Pancreas (tissue), 10 donors: ENCODE measurements at regions not wholly inside any gene's neighbourhood (a gene's known extent, or its start where the extent isn't known, plus 50 kb on each side); places are given as distances from the start of the nearest gene placed in this dataset.

Source experiments
- ATAC-seq, 4 donors: fragments of 200-7000 bp; cut with Tn5 transposase; one replicate each; pipeline versions ENCODE4 v1.8.0 to v1.9.1; 2020; ENCODE audit warnings: mild to moderate bottlenecking in 4 of 4, moderate library complexity in 4 of 4
- DNase-seq, 6 donors: peaks; one replicate each; pipeline ENCODE4 v3.0.0-alpha.2; 2020
- FAIRE-seq: peaks from 2 replicates; lab custom pipeline; 2012; peaks lifted over from hg19 to GRCh38; lab: Jason Lieb, UNC
- H3K27ac ChIP-seq, 4 donors: fragments of 200-600 bp; sonication (generic); 1 replicate in 3 of 4; 2 replicates in 1 of 4; pipeline versions ENCODE4 v1.5.0 to v1.8.0; 2020
- H3K27me3 ChIP-seq, 4 donors: fragments of 200-600 bp; one replicate each; pipeline ENCODE4 v1.8.0; 2021
- H3K36me3 ChIP-seq, 3 donors: fragments of 200-600 bp; sonication (generic) in 1 of 3; one replicate each; pipeline versions ENCODE4 v1.5.0 to v1.8.0; 2020 to 2021
- H3K4me1 ChIP-seq, 3 donors: fragments of 200-600 bp; one replicate each; pipeline ENCODE4 v1.8.0; 2021
- H3K4me3 ChIP-seq, 4 donors: fragments of 200-600 bp; sonication (generic) in 2 of 4; one replicate each; pipeline versions ENCODE4 v1.5.0 to v1.8.0; 2020 to 2021
- H3K9me3 ChIP-seq, 4 donors: fragments of 200-600 bp; one replicate each; pipeline ENCODE4 v1.8.0; 2021
- WGBS, 2 donors: extraction: QIAGEN DNeasy Blood & Tissue Kit; methylation state at CpG; one replicate each; pipeline ENCODE4 v1.1.7; 2013; 5-methylcytosine and 5-hydroxymethylcytosine counted together
- intact Hi-C, 3 donors: fragments of 100-400 bp; cut with DNase I; formaldehyde crosslinking; loops; one replicate each; pipeline versions ENCODE4 v1.11.1 to v1.14.2; 2022
- TF ChIP-seq, protein P1 (sequence below), 4 donors: fragments of 200-600 bp; sonication (generic) in 3 of 4; IDR thresholded peaks; one replicate each; pipeline versions ENCODE4 v1.5.0 to v1.8.0; 2021; ENCODE audit warnings: antibody characterized with exemption in 4 of 4
- donor health status: healthy with polysubstance abuse.
- donor health status: DM: no; HTN: no; CAD: no; lungs with moderate emphysema.
- donor health status: DM: no; HTN: no; CAD: no.
- donor health status: control.
- donor health status: control.
- donor health status: Bipolar disorder and iron deficiency.
- donor health status: DM: yes; HTN: yes; CAD: no.
- donor health status: DM: no; HTN: no; CAD: no.
- donor health status: DM: no; HTN: no; CAD: no.
- donor health status: DM: yes; HTN: yes; CAD: no.

DNA sequence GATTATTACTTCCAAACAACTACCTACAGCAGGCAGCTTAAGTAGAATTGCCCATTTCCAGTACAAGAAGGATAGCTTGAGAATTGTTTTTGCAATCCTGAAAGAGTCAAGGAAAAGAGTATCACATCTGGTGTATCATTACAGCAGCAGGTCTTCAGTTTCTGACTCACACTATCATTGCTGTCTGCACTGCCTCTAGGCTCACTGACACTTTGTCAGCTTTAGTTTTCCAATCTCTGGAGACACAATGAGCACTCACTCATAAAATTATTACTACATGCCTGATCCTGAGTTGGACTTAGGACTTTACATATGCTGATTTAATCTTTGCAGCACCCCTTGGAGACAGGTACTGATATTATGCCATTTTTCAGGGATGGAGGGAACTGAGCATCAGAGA is 244.6 kb upstream of the BOD1L1 start:
- no peak for FAIRE-seq
- ATAC-seq: peak in 1 of 4 donors; percentile 16
- H3K27me3 ChIP-seq: no peaks in the 10 kb centered on the region
- no peaks in the 10 kb centered on the region for H3K9me3 ChIP-seq
- DNase-seq: no peak
- H3K36me3 ChIP-seq: no peaks in the 10 kb centered on the region
- no peak overlapping the region for H3K27ac ChIP-seq
- intact Hi-C loops: no loop called here
- H3K4me3 ChIP-seq: no peak overlapping the region
- TF ChIP-seq, protein P1, sequence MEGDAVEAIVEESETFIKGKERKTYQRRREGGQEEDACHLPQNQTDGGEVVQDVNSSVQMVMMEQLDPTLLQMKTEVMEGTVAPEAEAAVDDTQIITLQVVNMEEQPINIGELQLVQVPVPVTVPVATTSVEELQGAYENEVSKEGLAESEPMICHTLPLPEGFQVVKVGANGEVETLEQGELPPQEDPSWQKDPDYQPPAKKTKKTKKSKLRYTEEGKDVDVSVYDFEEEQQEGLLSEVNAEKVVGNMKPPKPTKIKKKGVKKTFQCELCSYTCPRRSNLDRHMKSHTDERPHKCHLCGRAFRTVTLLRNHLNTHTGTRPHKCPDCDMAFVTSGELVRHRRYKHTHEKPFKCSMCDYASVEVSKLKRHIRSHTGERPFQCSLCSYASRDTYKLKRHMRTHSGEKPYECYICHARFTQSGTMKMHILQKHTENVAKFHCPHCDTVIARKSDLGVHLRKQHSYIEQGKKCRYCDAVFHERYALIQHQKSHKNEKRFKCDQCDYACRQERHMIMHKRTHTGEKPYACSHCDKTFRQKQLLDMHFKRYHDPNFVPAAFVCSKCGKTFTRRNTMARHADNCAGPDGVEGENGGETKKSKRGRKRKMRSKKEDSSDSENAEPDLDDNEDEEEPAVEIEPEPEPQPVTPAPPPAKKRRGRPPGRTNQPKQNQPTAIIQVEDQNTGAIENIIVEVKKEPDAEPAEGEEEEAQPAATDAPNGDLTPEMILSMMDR (IDR thresholded peaks at IDR 0.05): no peak
- H3K4me1 ChIP-seq: no peaks in the 10 kb centered on the region

DNA sequence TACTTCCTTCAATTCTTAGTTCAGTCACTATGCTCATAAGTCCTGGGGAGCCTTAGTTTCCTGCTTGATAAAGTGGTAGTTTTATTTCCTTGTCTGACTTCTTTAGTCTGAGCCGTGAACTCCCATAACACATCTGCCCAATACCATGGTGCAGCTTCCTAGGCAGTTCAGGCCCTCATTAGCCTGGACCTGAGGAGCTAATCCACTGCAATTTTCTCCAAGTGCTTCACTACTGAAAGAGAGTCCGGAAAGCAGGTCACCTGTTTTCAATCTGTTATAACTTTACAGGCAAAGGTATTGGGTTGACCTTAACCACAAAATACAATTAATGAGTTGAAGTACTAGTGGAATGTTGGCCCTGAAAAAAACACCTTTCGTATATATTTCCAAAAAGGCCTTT is 245.4 kb upstream of the BOD1L1 start:
- Histone ChIP-seq H3K27me3 (no peaks in the 10 kb centered on the region), H3K27ac (no peak overlapping the region), H3K9me3 (no peaks in the 10 kb centered on the region), H3K4me3 (no peak overlapping the region), H3K4me1 (no peaks in the 10 kb centered on the region), H3K36me3 (no peaks in the 10 kb centered on the region)
- TF ChIP-seq, protein P1 (IDR thresholded peaks at IDR 0.05): no peak
- no peak for DNase-seq
- no peak for ATAC-seq
- FAIRE-seq: no peak
- WGBS, 2 donors: 62 to 68% methylated on average over 3 of the region's 3 CpGs
- intact Hi-C loops: no loop called here

DNA sequence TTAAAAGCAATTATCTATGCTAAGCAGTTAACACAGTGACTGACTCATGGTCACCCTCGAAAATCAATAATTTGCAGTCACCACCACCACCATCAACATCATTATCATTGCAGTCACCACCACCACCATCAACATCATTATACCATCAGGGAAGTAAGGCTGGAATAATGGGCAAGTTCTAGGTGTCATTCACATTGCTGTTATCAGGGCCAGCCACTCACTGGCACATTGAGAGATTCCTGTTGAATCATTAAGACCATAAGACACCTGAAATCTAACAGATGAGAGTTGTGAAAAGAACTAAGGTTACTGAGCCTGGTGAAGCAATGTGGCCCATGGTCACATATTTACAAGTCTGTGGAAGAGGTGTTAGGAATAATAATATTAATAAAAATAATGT is 247.7 kb upstream of the BOD1L1 start:
- ATAC-seq: no peak
- FAIRE-seq: no peak
- intact Hi-C loops: no loop called here
- TF ChIP-seq, protein P1 (IDR thresholded peaks at IDR 0.05): no peak
- Histone ChIP-seq H3K36me3 (no peaks in the 10 kb centered on the region), H3K4me1 (no peaks in the 10 kb centered on the region), H3K27ac (no peak overlapping the region), H3K9me3 (no peaks in the 10 kb centered on the region), H3K4me3 (no peak overlapping the region), H3K27me3 (no peaks in the 10 kb centered on the region)
- no peak for DNase-seq
- 53 to 64% methylated on average over 1 of the region's 1 CpG for WGBS, 2 donors

DNA sequence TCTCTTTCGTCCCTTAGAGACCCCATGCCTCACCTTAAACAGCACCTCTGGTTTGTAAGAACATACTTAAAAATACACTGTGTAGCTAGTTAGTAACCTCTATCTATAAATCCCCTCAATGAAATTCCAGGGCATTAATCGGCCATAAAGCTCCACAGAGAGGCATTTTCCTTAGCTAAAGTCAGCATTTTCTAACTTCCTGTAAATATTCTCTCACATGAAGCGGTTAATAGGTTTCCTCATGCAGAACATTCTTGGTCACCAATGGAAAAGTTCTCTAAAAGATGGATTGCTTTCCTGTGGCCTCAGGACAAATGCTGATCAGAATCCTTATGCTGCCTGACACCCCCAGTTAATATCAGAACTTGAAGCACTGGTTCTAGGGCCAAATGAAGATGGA is 248.6 kb upstream of the BOD1L1 start:
- 61 to 68% methylated on average over 3 of the region's 3 CpGs for WGBS, 2 donors
- Histone ChIP-seq H3K27me3 (no peaks in the 10 kb centered on the region), H3K4me3 (no peak overlapping the region), H3K36me3 (no peaks in the 10 kb centered on the region), H3K4me1 (no peaks in the 10 kb centered on the region), H3K27ac (no peak overlapping the region), H3K9me3 (no peaks in the 10 kb centered on the region)
- FAIRE-seq (no peak), DNase-seq (no peak), ATAC-seq (no peak)
- intact Hi-C loops: no loop called here
- TF ChIP-seq, protein P1 (IDR thresholded peaks at IDR 0.05): no peak

DNA sequence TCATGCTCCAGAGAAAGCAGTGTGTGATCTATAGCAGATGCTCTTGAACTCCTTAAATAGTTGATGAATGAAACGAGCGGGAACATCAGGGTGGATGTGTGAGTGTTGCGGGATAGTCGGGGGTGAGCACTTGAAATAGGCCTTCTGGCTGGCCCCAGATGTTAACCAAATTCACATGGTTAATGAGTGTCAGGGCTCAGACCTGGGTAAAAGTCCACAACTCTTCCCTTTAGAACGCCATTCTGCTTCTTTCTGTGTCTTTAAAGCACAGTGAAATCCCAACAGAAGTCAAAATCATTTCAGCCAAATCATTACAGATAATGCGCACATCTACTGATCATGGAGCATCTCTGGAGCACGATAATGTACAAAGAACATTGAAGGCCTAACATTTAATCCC is 249.4 kb upstream of the BOD1L1 start:
- no peaks in the 10 kb centered on the region for H3K4me1 ChIP-seq
- WGBS, 2 donors: 71 to 74% methylated on average over 7 of the region's 7 CpGs
- no peaks in the 10 kb centered on the region for H3K27me3 ChIP-seq
- ATAC-seq: no peak
- H3K9me3 ChIP-seq: no peaks in the 10 kb centered on the region
- DNase-seq: no peak
- no peak for FAIRE-seq
- no peaks in the 10 kb centered on the region for H3K36me3 ChIP-seq
- TF ChIP-seq, protein P1 (IDR thresholded peaks at IDR 0.05): no peak
- H3K27ac ChIP-seq: no peak overlapping the region
- no peak overlapping the region for H3K4me3 ChIP-seq
- intact Hi-C loops: no loop called here
